G401 (cell line): ENCODE measurements at regions not wholly inside any gene's neighbourhood (a gene's known extent, or its start where the extent isn't known, plus 50 kb on each side); places are given as distances from the start of the nearest gene placed in this dataset.

ENCODE experiments used
- DNase-seq: peaks from one replicate; pipeline ENCODE4 v3.0.0-alpha.2; 2015; ENCODE audit warnings: low spot score
- in situ Hi-C: cut with HindIII; loops from 2 replicates; pipeline ENCODE4 v1.10.0; 2016; ENCODE audit warnings: low sequenced_read_pairs, mixed read lengths

DNA sequence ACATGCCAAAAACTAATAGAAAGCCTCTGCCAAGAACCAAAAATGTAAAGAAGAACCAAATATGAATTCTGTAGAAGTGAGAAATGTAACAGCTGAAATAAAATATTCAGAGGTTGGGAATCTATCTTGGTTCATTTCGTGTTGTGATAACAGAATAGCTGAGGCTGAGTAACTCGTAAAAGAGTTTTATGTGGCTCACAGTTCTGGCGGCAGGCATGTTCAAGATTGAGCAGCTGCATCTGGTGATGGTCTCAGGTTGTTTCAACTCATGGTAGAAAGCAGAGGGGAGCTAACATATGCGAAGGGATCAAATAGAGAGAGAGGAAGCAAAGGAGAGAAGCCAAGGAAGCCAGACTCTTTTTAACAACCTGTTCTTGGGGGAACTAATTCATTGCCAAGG lies 717.2 kb downstream of the TNS3 start:
- no peak for DNase-seq
- in situ Hi-C loops, result no loop called here

DNA sequence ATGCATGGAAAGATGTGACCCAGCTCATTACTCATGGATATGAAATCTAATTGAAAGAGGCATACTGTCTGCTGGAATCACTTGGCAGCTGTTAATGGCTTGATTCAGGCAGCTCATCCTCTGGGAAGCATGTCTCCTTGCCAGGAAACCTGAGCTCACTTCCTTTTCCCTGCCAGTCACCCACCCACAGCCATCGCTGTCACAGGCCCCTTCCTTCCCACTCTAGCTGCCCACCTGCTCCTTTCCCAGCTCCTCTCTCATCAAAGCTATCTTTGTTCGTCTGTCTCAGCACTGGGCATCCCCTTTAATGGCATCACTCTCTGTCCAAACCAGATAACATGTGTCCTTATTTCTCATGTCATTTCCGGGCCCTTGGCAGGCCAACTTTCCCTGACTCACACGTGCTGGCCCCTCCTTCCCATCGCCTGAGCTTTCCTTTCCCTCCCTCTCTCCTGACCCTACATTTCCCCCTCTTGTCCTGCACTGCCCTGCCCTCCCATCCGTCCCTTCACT lies 721.9 kb downstream of the TNS3 start:
- in situ Hi-C loops, result no loop called here
- no peak for DNase-seq

DNA sequence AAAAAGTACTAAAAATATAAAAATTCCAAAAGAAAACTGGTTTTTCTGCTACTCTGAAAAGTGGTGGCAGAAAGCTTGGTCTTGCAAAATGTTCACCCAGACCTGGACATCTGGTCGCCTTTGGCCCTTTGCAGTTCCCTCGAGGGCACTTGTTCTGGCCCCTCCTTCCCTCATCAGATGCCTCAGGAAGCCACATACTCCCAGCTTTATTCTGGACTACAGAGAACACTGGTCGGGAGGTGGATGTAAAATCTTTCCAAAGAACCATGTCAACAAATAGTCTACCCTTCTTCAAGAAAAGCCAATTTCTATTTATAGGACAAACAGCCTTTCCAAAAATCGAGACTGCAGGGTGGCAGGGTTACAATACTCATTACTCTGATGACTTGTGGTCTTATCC lies 726.1 kb downstream of the TNS3 start:
- in situ Hi-C loops, result no loop called here

DNA sequence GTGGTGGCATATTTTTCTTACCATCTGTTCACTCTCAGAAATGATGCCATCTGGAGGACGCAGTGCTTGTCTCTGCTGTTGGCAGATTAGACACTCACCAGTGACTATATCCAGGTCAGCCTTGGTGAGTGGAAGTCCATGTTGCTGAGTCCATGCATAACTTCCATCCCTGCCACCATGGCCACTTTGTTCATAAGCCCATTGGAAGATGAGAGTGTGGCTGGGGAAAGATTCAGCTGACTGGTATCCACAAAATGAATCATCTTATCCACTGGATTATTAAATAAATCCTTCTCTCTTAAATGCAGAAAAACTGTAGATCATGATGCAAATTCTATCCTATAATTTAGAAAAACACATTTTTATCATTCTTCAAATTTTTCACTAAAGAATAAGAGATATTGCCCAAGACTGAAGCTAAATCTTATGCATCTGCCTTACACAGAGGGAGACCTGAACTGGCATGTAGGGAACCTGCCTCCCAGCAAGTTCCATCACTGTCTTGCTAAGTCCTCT lies 726.9 kb downstream of the TNS3 start:
- in situ Hi-C loops, result no loop called here
- peak; percentile 36 for DNase-seq

More for the DNA sequence above, 726.1 kb downstream of the TNS3 start:
- no peak for DNase-seq

DNA sequence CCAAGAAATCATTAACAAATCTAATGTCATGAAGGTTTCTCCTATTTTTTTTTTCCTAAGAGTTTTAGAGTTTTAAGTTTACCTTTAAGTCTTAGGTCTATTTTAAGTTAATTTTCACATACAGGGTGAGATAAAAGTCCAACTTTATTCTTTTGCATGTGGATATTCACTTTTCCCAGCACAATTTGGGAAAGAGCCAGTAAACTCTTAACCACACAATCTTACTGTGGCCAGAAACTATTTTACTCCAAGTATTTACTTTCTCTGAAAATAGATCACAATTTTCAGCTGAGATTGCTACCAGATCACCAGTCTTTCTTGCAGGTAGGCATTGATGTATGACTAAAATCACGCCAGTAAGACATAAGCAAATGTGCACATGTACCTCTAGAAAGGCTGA lies 728.5 kb downstream of the TNS3 start:
- in situ Hi-C loops, result no loop called here
- no peak for DNase-seq

DNA sequence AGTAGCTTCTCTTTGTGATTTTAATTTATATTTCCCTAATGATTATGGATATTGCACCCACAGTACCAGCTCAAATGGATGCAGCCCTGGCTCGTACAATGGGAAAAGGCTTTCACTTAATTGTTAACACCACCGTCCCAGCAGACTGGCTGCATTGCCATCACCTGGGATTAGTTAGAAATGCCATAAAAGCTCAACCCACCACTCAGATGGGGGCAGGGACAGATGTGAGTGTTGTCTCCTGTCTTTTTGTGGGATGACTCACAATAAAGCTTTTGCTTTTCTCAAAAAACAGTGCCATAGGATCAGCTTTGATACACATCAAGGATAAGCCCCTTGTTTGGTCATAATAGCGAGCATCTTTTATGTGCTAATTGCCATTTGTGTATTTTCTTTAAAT lies 729.1 kb downstream of the TNS3 start:
- in situ Hi-C loops, result no loop called here

DNA sequence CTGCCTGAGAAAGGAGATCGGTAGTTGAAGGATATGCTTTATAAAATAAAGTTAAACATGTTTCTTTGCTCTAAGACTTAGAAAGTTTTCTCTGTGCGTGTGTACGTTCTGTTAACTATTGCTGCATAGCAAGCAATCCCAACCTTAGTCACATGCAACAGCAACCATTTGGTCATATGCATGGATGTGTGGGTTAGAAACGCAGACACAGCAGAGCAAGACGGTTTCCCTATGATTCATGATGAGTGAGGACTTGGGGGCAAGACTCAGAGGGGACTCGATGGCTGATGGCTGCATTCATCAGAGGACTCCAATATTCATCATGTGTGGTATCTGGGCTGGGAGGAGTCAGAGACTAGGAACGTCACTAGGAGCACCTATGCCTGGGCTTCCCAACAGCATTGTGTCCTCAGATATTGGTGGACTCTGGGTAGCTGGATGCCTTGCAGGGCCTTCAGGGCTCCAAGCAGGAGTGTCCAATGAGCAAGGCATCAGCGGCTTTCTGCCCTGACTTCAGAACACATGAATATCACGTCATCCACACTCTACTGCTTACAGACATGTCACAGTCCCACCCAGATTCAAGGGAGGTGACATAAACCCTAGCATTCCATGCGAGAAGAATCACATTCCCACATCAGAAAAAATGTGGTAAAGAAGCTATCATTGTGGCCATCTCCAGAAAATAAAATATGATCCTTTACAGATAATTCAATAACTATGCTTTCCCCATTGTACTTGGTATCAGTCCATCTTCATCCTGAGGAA lies 731.2 kb downstream of the TNS3 start:
- no peak for DNase-seq
- in situ Hi-C loops, result no loop called here

More for the DNA sequence above, 729.1 kb downstream of the TNS3 start:
- no peak for DNase-seq

DNA sequence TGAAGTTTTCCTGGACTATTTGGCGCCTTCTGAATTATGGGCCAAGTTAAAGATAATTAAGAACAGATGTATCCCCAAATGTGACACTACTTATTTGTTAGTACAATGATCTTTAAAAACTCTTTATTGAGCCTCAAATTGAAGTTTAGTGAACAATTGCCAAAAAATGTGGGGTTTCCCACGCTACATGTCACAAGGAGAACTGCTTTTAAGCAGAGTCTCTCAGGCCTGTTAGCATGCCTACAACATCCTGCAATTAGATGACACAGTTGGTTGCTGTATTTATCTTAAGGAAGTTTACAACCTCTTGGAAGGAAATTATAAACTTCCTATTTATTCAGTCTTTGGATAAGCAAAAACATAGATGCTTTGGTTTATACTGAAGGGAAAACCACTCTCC lies 733.0 kb downstream of the TNS3 start:
- in situ Hi-C loops, result no loop called here
- no peak for DNase-seq

DNA sequence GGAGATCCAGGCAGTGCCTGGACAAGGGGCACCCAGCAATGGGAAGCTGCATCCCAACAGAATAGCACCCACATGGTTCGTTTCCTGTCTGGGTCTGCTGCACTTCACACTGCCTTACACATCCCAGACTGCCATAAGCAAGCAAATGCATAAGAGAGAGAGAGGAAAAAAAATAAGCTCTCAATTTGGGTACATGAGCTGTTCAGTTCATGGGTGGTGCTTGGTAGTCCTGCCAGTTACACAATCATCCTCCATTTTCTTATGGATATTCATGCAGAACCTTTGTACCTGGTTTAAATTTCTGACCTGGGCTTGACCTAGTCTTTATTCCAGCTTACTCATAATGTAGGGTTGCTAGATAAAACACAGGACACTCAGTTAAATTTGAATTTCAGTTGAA lies 733.6 kb downstream of the TNS3 start:
- in situ Hi-C loops, result no loop called here
- DNase-seq, result no peak

DNA sequence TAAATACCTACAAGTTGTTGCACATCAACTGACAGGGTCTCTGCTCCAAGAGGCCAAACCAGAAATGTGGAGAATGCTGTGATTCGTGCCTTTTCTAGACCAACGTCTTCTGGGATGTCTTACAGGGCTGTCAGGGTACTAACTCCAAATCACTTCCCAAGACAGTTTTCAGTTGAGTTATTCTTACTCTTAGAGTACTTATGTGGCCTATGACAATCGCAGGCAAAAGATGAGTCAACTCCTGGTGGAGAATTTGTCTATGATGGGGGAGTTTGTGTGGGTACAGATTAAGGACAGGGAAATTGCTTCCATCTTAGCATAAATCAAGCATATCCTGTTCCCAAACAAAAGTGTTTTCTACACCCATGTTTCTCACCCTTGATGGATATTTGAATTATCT lies 734.8 kb downstream of the TNS3 start:
- DNase-seq, result no peak
- in situ Hi-C loops, result no loop called here

DNA sequence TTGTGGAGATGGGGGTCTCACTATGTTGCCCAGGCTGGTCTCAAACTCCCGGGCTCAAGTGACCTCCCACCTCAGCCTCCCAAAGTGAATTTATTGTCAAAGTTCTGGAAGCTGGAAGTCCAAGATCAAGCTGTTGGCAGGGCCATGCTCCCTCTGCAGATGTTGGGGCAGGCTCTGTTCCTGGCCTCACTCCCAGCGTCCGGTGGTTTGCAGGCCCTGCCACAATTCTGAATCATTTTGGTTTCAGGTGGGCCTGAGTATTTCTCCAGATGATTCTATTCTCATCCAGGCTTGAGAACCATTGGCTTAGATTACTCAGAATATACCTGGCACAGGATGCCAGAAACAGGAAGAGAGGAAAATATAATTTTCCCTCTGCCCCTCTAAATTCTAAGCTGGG lies 737.4 kb downstream of the TNS3 start:
- DNase-seq, result no peak
- in situ Hi-C loops, result no loop called here

DNA sequence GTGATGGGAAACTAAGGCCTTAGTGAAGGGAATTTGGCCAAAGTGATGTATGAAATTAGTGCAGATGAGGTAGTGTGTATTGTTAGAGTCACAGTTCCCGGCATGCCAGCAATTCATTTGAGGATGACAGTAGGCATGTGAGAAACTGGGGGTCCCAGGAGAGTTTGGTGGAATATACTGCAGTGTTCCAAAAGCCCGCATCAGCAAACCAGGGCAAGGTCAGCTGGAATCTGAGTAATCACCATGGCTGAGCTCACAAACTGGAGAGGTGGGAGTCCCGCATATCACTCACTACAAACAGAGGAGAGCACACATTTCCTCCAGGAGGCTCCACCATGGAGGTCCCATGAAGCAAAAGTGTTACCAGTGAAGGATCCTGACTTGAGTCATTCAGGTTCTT lies 740.7 kb downstream of the TNS3 start:
- in situ Hi-C loops, result no loop called here
- no peak for DNase-seq

DNA sequence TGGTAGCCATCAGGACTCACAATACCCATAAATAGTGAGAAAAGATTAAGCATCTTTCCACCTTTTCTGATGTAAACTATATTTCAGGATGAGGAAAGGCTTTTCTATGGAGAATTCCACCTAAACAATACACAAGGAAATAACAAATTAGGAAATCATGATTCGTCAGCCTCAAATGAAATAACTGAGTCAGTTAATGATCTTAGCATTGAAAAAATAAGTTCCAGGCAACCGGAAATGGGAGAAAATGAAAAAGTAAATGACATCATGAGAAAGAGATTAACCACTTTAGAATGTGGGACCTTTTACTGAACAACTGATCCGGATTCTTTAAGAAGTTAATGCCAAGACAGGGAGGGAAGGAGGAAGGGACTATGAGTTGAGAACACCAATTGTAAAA lies 742.3 kb downstream of the TNS3 start:
- in situ Hi-C loops, result no loop called here
- DNase-seq, result no peak

DNA sequence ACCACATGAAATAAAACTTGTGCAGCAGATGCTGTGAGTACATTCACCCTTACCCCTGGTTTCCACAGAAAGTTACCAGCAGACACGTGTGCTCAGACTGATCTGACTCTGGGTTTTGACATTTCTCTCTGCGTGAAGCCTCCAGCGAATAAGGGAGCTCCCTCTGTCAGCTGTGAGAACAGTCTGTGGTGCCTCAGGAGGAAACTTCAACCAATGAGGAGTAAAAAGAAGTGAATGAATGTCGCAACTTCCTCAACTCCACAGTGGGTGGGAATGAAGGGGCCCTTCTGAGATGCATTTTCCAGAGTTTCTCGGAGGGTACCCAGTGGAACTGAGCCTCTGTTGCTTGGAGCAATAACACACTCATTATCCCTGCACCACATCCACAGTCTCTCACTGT lies 743.4 kb downstream of the TNS3 start:
- no peak for DNase-seq
- in situ Hi-C loops, result no loop called here

DNA sequence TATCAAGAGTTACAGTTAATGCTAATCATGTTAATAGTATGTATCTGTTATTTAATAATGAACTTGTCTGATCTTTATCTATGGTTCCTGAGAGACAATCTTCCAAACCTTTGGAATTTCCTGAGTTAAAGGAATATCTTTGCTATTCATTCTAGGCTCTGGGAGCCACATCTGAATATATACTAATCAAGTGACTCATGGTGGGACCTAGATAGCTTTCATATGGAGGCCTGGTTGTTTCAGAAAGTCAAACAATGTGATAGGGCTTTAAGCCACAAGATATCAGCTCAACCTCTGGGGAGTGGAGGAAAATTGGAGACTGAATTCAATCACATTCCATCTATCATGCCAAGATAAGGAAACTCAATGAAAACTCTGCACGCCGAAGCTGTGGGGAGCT lies 746.4 kb downstream of the TNS3 start:
- no peak for DNase-seq
- in situ Hi-C loops, result no loop called here

DNA sequence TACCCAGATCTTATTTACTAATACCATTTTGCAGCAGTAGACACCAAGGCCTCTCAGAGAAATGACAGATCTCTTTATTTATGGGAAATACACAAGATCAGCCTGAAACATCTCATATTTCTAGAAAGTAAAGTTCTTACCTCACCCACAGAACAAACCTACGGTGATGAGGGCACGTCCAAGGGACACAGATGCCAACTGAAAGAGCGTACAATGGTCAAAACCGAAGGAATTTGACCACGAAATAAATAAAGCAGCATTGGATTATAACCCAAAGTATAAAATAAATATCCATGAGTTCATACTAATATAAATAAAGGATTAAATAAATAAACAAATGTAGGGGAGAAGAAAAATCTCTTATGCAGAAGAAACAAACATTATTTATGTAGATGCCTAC lies 747.0 kb downstream of the TNS3 start:
- DNase-seq, result no peak
- in situ Hi-C loops, result no loop called here

DNA sequence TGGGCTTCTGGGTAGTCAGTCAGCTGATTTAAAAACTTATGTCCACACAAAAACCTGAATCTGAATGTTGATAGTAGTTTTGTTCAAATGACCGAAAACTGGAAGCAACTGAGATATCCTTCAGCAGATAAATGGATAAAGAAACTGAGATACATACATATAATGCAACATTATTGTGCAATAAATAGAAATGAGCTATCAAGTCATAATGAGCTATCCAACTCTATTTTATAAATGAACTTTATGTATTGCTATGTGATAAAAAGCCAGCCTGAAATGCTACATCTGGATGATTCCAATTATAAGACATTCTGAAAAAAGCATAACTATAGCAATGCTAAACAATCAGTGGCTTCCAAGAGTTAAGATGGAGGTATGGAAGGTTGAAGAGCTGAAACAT lies 748.7 kb downstream of the TNS3 start:
- DNase-seq, result no peak

DNA sequence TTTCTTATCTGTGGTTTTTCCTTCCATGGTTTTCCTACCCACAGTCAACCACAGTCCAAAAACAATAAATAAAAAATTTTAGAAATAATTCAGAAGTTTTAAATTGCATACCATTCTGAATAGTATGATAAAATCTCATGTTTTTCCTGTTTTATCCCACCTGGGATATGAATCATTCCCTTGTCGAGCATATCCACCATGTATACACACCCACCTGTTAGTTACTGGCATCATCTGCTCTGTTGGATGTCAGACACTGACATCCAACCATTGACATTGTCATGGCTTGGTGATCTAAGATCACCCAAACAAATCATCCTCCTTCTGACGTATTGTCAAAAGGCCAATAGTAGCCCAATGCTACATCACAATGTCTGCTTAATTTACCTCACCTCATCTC lies 749.8 kb downstream of the TNS3 start:
- no peak for DNase-seq
- in situ Hi-C loops, result no loop called here

More for the DNA sequence above, 748.7 kb downstream of the TNS3 start:
- in situ Hi-C loops, result no loop called here

DNA sequence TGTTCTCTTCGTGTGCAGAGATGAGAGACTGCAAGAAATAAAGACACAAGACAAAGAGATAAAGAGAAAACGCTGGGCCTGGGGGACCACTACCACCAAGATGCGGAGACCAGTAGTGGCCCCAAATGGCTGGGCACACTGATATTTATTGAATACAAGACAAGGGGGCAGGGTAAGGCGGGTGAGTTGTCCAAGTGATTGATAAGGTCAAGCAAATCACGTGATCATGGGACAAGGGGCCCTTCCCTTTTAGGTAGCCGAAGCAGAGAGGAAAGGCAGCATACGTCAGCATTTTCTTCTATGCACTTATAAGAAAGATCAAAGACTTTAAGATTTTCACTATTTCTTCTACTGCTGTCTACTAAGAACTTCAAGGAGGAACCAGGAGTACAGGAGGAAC lies 762.1 kb downstream of the TNS3 start:
- in situ Hi-C loops, result no loop called here
- DNase-seq, result no peak

DNA sequence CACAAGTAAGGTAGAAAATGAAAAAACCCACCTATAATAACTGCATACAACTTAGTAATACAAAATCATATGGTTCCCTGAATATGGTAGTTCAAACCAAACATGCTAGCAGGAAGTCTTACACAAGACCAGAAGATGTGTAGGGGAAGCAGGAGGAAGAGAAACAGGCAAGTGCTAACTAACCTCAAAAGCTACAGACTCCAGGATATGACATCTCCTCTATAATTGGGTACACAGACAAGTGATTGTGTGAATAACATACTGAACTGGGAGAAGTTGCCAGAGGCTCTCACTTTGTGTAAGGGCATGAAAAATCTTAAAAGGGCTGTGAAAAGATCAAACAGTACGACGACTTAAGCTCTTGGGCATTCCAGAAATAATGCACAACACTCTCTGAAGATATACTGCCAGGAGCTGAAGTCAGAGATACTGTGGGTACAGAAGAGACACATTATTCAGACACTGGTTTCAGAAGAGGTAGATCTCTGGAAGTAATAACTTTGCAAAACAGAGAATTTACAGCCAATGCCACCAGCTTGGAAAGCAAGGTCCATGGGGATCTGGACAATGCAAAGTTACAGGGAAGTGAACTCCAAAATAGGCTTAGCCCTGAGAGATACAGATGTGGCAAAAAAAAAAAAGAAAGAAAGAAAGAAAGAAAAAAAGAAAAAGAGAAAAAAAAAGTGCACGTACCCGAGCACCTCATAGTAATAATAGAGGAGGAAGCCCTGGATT lies 767.2 kb downstream of the TNS3 start:
- in situ Hi-C loops, result no loop called here
- DNase-seq, result no peak
